ENCODE measurements at regions not wholly inside any gene's neighbourhood (a gene's known extent, or its start where the extent isn't known, plus 50 kb on each side); places are given as distances from the start of the nearest gene placed in this dataset.
A peak's percentile ranks its signal among the peaks of the same experiment; 100 is the strongest.

- DNase-seq = no peak
- H3K36me3 Mint-ChIP-seq (ENCODE audit: insufficient read depth) = no peaks in the 10 kb centered on the region
Measured at GRCh38 chr10:128432011-128432410, 305.8 kb upstream of the MKI67 start.

GRCh38 chr10:128432423-128432822 lies 306.2 kb upstream of the MKI67 start:
- ATAC-seq = no peak
- Mint-ChIP-seq H3K4me1 (ENCODE audit: low read depth) (no peaks in the 10 kb centered on the region), H3K4me3 (no peak overlapping the region)

More at GRCh38 chr10:128432011-128432410, 305.8 kb upstream of the MKI67 start:
- no peaks in the 10 kb centered on the region for H3K4me1 Mint-ChIP-seq (ENCODE audit: low read depth)
- no peak overlapping the region for H3K4me3 Mint-ChIP-seq
- H3K27me3 Mint-ChIP-seq (ENCODE audit: low read depth) = peaks cover 8% of the 10 kb centered on the region
- no peak for ATAC-seq
- no peaks in the 10 kb centered on the region for H3K9me3 Mint-ChIP-seq

GRCh38 chr10:128435811-128436210 lies 309.6 kb upstream of the MKI67 start:
- Mint-ChIP-seq H3K27me3 (ENCODE audit: low read depth) (peaks cover 7% of the 10 kb centered on the region), H3K36me3 (ENCODE audit: insufficient read depth) (no peaks in the 10 kb centered on the region), H3K4me1 (ENCODE audit: low read depth) (no peaks in the 10 kb centered on the region), H3K9me3 (no peaks in the 10 kb centered on the region), H3K4me3 (no peak overlapping the region)
- ATAC-seq (no peak), DNase-seq (no peak)

More at GRCh38 chr10:128432423-128432822, 306.2 kb upstream of the MKI67 start:
- no peaks in the 10 kb centered on the region for H3K9me3 Mint-ChIP-seq
- H3K27me3 Mint-ChIP-seq (ENCODE audit: low read depth) = peaks cover 4% of the 10 kb centered on the region
- H3K36me3 Mint-ChIP-seq (ENCODE audit: insufficient read depth) = no peaks in the 10 kb centered on the region
- DNase-seq = no peak

- Mint-ChIP-seq H3K4me1 (ENCODE audit: low read depth) (no peaks in the 10 kb centered on the region), H3K27me3 (ENCODE audit: low read depth) (peaks cover 9% of the 10 kb centered on the region), H3K4me3 (no peak overlapping the region), H3K36me3 (ENCODE audit: insufficient read depth) (no peaks in the 10 kb centered on the region), H3K9me3 (no peaks in the 10 kb centered on the region)
- no peak for DNase-seq
- no peak for ATAC-seq
Measured at GRCh38 chr10:128437786-128438345, 311.6 kb upstream of the MKI67 start.

GRCh38 chr10:128438417-128439063 lies 312.3 kb upstream of the MKI67 start:
- no peaks in the 10 kb centered on the region for H3K4me1 Mint-ChIP-seq (ENCODE audit: low read depth)
- peaks cover 9% of the 10 kb centered on the region for H3K27me3 Mint-ChIP-seq (ENCODE audit: low read depth)
- no peak overlapping the region for H3K4me3 Mint-ChIP-seq
- H3K36me3 Mint-ChIP-seq (ENCODE audit: insufficient read depth) = no peaks in the 10 kb centered on the region
- ATAC-seq = no peak
- DNase-seq = no peak
- no peaks in the 10 kb centered on the region for H3K9me3 Mint-ChIP-seq

- ATAC-seq (no peak), DNase-seq (no peak)
- H3K4me1 Mint-ChIP-seq (ENCODE audit: low read depth) = no peaks in the 10 kb centered on the region
- H3K9me3 Mint-ChIP-seq = no peaks in the 10 kb centered on the region
- H3K36me3 Mint-ChIP-seq (ENCODE audit: insufficient read depth) = no peaks in the 10 kb centered on the region
- no peak overlapping the region for H3K4me3 Mint-ChIP-seq
- peaks cover 7% of the 10 kb centered on the region for H3K27me3 Mint-ChIP-seq (ENCODE audit: low read depth)
Measured at GRCh38 chr10:128440513-128441160, 314.4 kb upstream of the MKI67 start.

- Mint-ChIP-seq H3K27me3 (ENCODE audit: low read depth) (peaks cover 5% of the 10 kb centered on the region), H3K9me3 (no peaks in the 10 kb centered on the region), H3K36me3 (ENCODE audit: insufficient read depth) (no peaks in the 10 kb centered on the region), H3K4me1 (ENCODE audit: low read depth) (no peaks in the 10 kb centered on the region), H3K4me3 (no peak overlapping the region)
- ATAC-seq (no peak), DNase-seq (no peak)
Measured at GRCh38 chr10:128443925-128444518, 317.8 kb upstream of the MKI67 start.

GRCh38 chr10:128448796-128449195 lies 322.6 kb upstream of the MKI67 start:
- Mint-ChIP-seq H3K36me3 (ENCODE audit: insufficient read depth) (no peaks in the 10 kb centered on the region), H3K4me1 (ENCODE audit: low read depth) (no peaks in the 10 kb centered on the region), H3K27me3 (ENCODE audit: low read depth) (no peaks in the 10 kb centered on the region), H3K9me3 (no peaks in the 10 kb centered on the region), H3K4me3 (no peak overlapping the region)
- no peak for DNase-seq
- no peak for ATAC-seq

- no peaks in the 10 kb centered on the region for H3K36me3 Mint-ChIP-seq (ENCODE audit: insufficient read depth)
- H3K9me3 Mint-ChIP-seq = no peaks in the 10 kb centered on the region
- H3K4me1 Mint-ChIP-seq (ENCODE audit: low read depth) = no peaks in the 10 kb centered on the region
- no peaks in the 10 kb centered on the region for H3K27me3 Mint-ChIP-seq (ENCODE audit: low read depth)
- H3K4me3 Mint-ChIP-seq = no peak overlapping the region
- DNase-seq (no peak), ATAC-seq (no peak)
Measured at GRCh38 chr10:128451879-128452278, 325.7 kb upstream of the MKI67 start.

- H3K4me1 Mint-ChIP-seq (ENCODE audit: low read depth) = no peaks in the 10 kb centered on the region
- no peak for DNase-seq
- H3K4me3 Mint-ChIP-seq = no peak overlapping the region
- H3K36me3 Mint-ChIP-seq (ENCODE audit: insufficient read depth) = no peaks in the 10 kb centered on the region
- ATAC-seq = no peak
- H3K9me3 Mint-ChIP-seq = peaks cover 6% of the 10 kb centered on the region
- peaks cover 2% of the 10 kb centered on the region for H3K27me3 Mint-ChIP-seq (ENCODE audit: low read depth)
Measured at GRCh38 chr10:128456271-128456670, 330.0 kb upstream of the MKI67 start.

GRCh38 chr10:128457136-128457535 lies 330.9 kb upstream of the MKI67 start:
- DNase-seq = no peak
- no peaks in the 10 kb centered on the region for H3K36me3 Mint-ChIP-seq (ENCODE audit: insufficient read depth)

GRCh38 chr10:128461991-128462390 lies 335.8 kb upstream of the MKI67 start:
- no peak for DNase-seq
- no peak for ATAC-seq
- H3K4me1 Mint-ChIP-seq (ENCODE audit: low read depth) = no peaks in the 10 kb centered on the region
- H3K4me3 Mint-ChIP-seq = no peak overlapping the region
- H3K27me3 Mint-ChIP-seq (ENCODE audit: low read depth) = peaks cover 4% of the 10 kb centered on the region
- no peaks in the 10 kb centered on the region for H3K36me3 Mint-ChIP-seq (ENCODE audit: insufficient read depth)
- peaks cover 6% of the 10 kb centered on the region for H3K9me3 Mint-ChIP-seq

More at GRCh38 chr10:128457136-128457535, 330.9 kb upstream of the MKI67 start:
- no peaks in the 10 kb centered on the region for H3K4me1 Mint-ChIP-seq (ENCODE audit: low read depth)
- no peak for ATAC-seq
- peaks cover 2% of the 10 kb centered on the region for H3K27me3 Mint-ChIP-seq (ENCODE audit: low read depth)
- H3K9me3 Mint-ChIP-seq = peaks cover 6% of the 10 kb centered on the region
- no peak overlapping the region for H3K4me3 Mint-ChIP-seq

GRCh38 chr10:128462844-128463243 lies 336.6 kb upstream of the MKI67 start:
- Mint-ChIP-seq H3K27me3 (ENCODE audit: low read depth) (peaks cover 4% of the 10 kb centered on the region), H3K4me1 (ENCODE audit: low read depth) (no peaks in the 10 kb centered on the region), H3K9me3 (peaks cover 2% of the 10 kb centered on the region), H3K36me3 (ENCODE audit: insufficient read depth) (no peaks in the 10 kb centered on the region), H3K4me3 (no peak overlapping the region)
- ATAC-seq (no peak), DNase-seq (no peak)

GRCh38 chr10:128463991-128464760 lies 338.0 kb upstream of the MKI67 start:
- DNase-seq = no peak
- H3K27me3 Mint-ChIP-seq (ENCODE audit: low read depth) = peaks cover 2% of the 10 kb centered on the region
- no peaks in the 10 kb centered on the region for H3K4me1 Mint-ChIP-seq (ENCODE audit: low read depth)
- no peaks in the 10 kb centered on the region for H3K9me3 Mint-ChIP-seq
- peak in 1 of 2 donors; percentile 39 for ATAC-seq
- H3K4me3 Mint-ChIP-seq = no peak overlapping the region
- no peaks in the 10 kb centered on the region for H3K36me3 Mint-ChIP-seq (ENCODE audit: insufficient read depth)
